ENCODE measurements at regions not wholly inside any gene's neighbourhood (a gene's known extent, or its start where the extent isn't known, plus 50 kb on each side); places are given as distances from the start of the nearest gene placed in this dataset.
"Not testable (repeated sequence)": the region's sequence is repeated elsewhere in the genome, so short reads cannot be mapped to it uniquely, and the experiment has no call there.

DNA sequence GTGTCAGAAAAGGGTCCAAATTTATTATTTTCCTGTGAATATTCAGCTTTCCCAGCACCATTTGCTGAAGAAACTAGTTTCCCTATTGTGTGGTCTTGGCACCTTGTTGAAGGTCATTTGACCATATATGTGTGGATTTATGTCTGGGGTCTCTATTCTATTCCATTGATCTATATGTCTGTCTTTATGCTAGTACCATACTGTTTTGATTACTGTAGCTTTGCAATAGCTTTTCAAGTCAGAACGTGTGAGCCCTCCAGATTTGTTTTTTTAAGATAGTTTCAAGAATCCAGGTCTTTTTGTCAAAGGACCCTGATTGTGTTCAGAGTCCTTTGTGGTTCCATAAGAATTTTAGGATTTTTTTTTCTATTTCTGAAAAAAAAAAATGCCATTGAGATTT, 79.0 kb upstream of the WAC start:
- POLR2A ChIA-PET = no interaction called here
- H3K4me1 ChIP-seq (ENCODE audit: control extremely low read depth in 1 of 4, control insufficient read depth in 4 of 4, insufficient read depth in 4 of 4, low read length in 3 of 4) = no peaks in the 10 kb centered on the region
- H3K27me3 ChIP-seq (replicated peaks in 2 of 5; ENCODE audit: control insufficient read depth in 4 of 5, insufficient read depth in 5 of 5, low read length in 4 of 5) = no peaks in the 10 kb centered on the region
- peaks cover 0 to 1% (median 0%) of the 10 kb centered on the region in 5 experiments for H3K9me3 ChIP-seq (ENCODE audit: control extremely low read depth in 1 of 5, control insufficient read depth in 4 of 5, insufficient read depth in 2 of 5, low read depth in 1 of 5, low read length in 4 of 5)
- no peak for DNase-seq
- WGBS (ENCODE audit: insufficient coverage) = 80% methylated on average over 1 of the region's 1 CpG
- CTCF ChIA-PET = no interaction called here
- H3K36me3 ChIP-seq (ENCODE audit: control insufficient read depth in 4 of 4, insufficient read depth in 4 of 4, low read length in 3 of 4) = no peaks in the 10 kb centered on the region
- H3K27ac ChIP-seq (ENCODE audit: insufficient read depth in 1 of 2, low read depth in 1 of 2, low read length in 2 of 2, poor library complexity in 1 of 2, severe bottlenecking in 2 of 2) = no peak overlapping the region
- H3K4me3 ChIP-seq (ENCODE audit: control insufficient read depth in 1 of 7, extremely low read depth in 1 of 7, insufficient read depth in 4 of 7, low read depth in 2 of 7, low read length in 6 of 7) = no peak overlapping the region

DNA sequence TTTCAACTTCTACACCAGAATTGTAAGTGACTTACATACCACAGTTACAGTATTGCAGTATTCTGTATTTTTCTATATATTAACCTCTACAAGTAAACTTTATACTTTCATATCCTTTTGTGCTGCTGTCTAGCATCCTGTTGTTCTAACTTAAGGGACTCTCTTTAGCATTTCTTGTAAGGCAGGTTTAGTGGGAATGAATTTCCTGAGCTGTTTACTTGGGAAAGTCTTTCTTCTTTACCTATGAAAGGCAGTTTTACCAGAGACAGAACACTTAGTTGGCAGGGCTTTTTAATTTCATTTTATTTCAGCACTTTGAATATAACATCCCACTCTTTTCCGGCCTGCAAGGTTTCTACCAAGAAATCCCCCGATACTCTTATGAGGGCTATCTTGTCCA, 75.8 kb upstream of the WAC start:
- ChIA-PET POLR2A (no interaction called here), CTCF (no interaction called here)
- no peak for DNase-seq
- 100% methylated on average over 1 of the region's 2 CpGs for WGBS (ENCODE audit: insufficient coverage)
- no peaks in the 10 kb centered on the region for H3K27me3 ChIP-seq (replicated peaks in 2 of 5; ENCODE audit: control insufficient read depth in 4 of 5, insufficient read depth in 5 of 5, low read length in 4 of 5)
- H3K4me1 ChIP-seq (ENCODE audit: control extremely low read depth in 1 of 4, control insufficient read depth in 4 of 4, insufficient read depth in 4 of 4, low read length in 3 of 4) = no peaks in the 10 kb centered on the region
- H3K4me3 ChIP-seq (ENCODE audit: control insufficient read depth in 1 of 7, extremely low read depth in 1 of 7, insufficient read depth in 4 of 7, low read depth in 2 of 7, low read length in 6 of 7) = no peak overlapping the region
- no peaks in the 10 kb centered on the region for H3K36me3 ChIP-seq (ENCODE audit: control insufficient read depth in 4 of 4, insufficient read depth in 4 of 4, low read length in 3 of 4)
- H3K27ac ChIP-seq (ENCODE audit: insufficient read depth in 1 of 2, low read depth in 1 of 2, low read length in 2 of 2, poor library complexity in 1 of 2, severe bottlenecking in 2 of 2) = no peak overlapping the region
- H3K9me3 ChIP-seq (ENCODE audit: control extremely low read depth in 1 of 5, control insufficient read depth in 4 of 5, insufficient read depth in 2 of 5, low read depth in 1 of 5, low read length in 4 of 5) = peaks cover 0 to 1% (median 0%) of the 10 kb centered on the region in 5 experiments

DNA sequence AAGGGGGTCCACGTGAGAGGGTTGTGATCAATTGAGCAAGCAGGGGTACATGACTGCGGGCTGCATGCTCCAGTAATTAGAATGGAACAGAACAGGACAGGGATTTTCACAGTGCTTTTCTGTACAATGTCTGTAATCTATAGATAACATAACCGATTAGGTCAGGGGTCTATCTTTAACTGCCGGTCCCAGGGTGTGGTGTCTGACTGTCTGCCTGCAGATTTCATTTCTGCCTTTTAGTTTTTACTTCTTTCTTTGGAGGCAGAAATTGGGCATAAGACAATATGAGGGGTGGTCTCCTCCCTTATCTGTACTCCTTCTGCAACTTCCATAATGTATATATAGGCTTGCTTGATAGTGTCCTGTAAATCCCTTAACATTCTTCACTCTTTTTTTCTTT, 75.0 kb upstream of the WAC start:
- CTCF ChIA-PET = not testable (repeated sequence)

DNA sequence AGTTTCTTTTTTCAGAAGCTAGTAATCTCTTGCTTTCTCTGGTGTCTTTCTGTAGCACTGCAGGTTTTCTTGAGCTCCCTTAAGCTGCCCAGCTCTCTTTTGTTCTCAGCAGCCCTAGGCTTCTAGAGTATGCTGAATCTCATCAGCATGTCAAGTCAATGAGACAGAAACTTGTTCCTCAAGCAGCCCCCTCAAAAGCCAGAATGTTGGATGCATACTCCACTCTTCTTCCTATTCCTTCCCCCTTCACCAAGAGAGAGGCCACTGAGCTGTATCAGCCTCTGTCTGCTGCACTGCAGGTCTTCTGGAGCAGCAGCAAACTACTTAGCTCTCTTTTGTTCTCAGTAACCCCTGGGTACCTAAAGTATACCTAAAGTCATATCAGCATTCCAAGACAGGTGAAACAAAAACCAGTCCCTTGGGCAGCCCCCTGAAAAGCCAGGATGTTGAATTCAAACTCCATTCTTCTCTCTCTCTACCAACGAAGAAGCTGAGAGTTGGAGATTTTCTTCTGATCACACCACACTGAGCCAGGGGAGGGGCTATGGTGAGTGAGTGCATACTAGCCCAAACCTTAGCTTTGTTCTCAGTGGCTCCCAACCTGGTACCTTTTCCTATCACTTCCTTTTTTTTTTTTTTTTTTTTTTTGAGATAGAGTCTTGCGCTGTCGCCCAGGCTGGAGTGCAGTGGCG, 73.3 kb upstream of the WAC start:
- ChIA-PET POLR2A (no interaction called here), CTCF (interaction anchor here (0.9 kb wide), 2 partner anchors 13 to 21 kb away, joined by 3 to 4 read pairs; no protein-coding TSS in a partner anchor)
- Histone ChIP-seq H3K4me3 (ENCODE audit: control insufficient read depth in 1 of 7, extremely low read depth in 1 of 7, insufficient read depth in 4 of 7, low read depth in 2 of 7, low read length in 6 of 7) (no peak overlapping the region), H3K36me3 (ENCODE audit: control insufficient read depth in 4 of 4, insufficient read depth in 4 of 4, low read length in 3 of 4) (no peaks in the 10 kb centered on the region), H3K27ac (ENCODE audit: insufficient read depth in 1 of 2, low read depth in 1 of 2, low read length in 2 of 2, poor library complexity in 1 of 2, severe bottlenecking in 2 of 2) (no peak overlapping the region), H3K27me3 (replicated peaks in 2 of 5; ENCODE audit: control insufficient read depth in 4 of 5, insufficient read depth in 5 of 5, low read length in 4 of 5) (no peaks in the 10 kb centered on the region), H3K4me1 (ENCODE audit: control extremely low read depth in 1 of 4, control insufficient read depth in 4 of 4, insufficient read depth in 4 of 4, low read length in 3 of 4) (no peaks in the 10 kb centered on the region), H3K9me3 (ENCODE audit: control extremely low read depth in 1 of 5, control insufficient read depth in 4 of 5, insufficient read depth in 2 of 5, low read depth in 1 of 5, low read length in 4 of 5) (peaks cover 0 to 1% (median 0%) of the 10 kb centered on the region in 5 experiments)
- WGBS (ENCODE audit: insufficient coverage) = no CpG with 5 or more reads among the region's 4 CpGs
- no peak for DNase-seq

More for the DNA sequence above, 75.0 kb upstream of the WAC start:
- H3K4me1 ChIP-seq (ENCODE audit: control extremely low read depth in 1 of 4, control insufficient read depth in 4 of 4, insufficient read depth in 4 of 4, low read length in 3 of 4); DNase-seq; H3K4me3 ChIP-seq (ENCODE audit: control insufficient read depth in 1 of 7, extremely low read depth in 1 of 7, insufficient read depth in 4 of 7, low read depth in 2 of 7, low read length in 6 of 7); H3K27ac ChIP-seq (ENCODE audit: insufficient read depth in 1 of 2, low read depth in 1 of 2, low read length in 2 of 2, poor library complexity in 1 of 2, severe bottlenecking in 2 of 2); H3K36me3 ChIP-seq (ENCODE audit: control insufficient read depth in 4 of 4, insufficient read depth in 4 of 4, low read length in 3 of 4); H3K27me3 ChIP-seq (replicated peaks in 2 of 5; ENCODE audit: control insufficient read depth in 4 of 5, insufficient read depth in 5 of 5, low read length in 4 of 5); H3K9me3 ChIP-seq (ENCODE audit: control extremely low read depth in 1 of 5, control insufficient read depth in 4 of 5, insufficient read depth in 2 of 5, low read depth in 1 of 5, low read length in 4 of 5): not testable (repeated sequence)
- 93% methylated on average over 2 of the region's 4 CpGs for WGBS (ENCODE audit: insufficient coverage)
- POLR2A ChIA-PET = interaction anchor here (0.6 kb wide), 1 partner anchor 993 kb away, joined by 3 read pairs; no protein-coding TSS in a partner anchor

DNA sequence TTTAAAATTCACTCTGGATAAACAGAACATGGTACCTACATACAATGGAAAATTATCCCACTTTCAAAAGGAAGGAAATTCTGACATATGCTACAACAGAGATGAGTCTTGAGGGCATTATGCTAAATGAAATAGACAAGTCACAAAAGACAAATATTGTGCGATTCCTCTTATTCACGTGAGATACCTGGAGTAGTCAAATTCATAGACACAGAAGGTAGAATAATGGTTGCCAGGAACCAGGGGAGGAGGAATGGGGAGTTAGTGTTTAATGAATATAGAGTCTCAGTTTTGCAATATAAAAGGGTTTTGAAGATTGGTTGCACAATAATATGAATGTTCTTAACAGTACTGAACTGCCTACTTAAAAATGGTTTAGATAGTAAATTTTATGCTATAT, 69.8 kb upstream of the WAC start:
- no peak for DNase-seq
- no peaks in the 10 kb centered on the region for H3K4me1 ChIP-seq (ENCODE audit: control extremely low read depth in 1 of 4, control insufficient read depth in 4 of 4, insufficient read depth in 4 of 4, low read length in 3 of 4)
- CTCF ChIA-PET = no interaction called here
- H3K36me3 ChIP-seq (ENCODE audit: control insufficient read depth in 4 of 4, insufficient read depth in 4 of 4, low read length in 3 of 4) = no peaks in the 10 kb centered on the region
- H3K27me3 ChIP-seq (replicated peaks in 2 of 5; ENCODE audit: control insufficient read depth in 4 of 5, insufficient read depth in 5 of 5, low read length in 4 of 5) = no peaks in the 10 kb centered on the region
- POLR2A ChIA-PET = no interaction called here
- no peak overlapping the region for H3K4me3 ChIP-seq (ENCODE audit: control insufficient read depth in 1 of 7, extremely low read depth in 1 of 7, insufficient read depth in 4 of 7, low read depth in 2 of 7, low read length in 6 of 7)
- H3K9me3 ChIP-seq (ENCODE audit: control extremely low read depth in 1 of 5, control insufficient read depth in 4 of 5, insufficient read depth in 2 of 5, low read depth in 1 of 5, low read length in 4 of 5) = no peaks in the 10 kb centered on the region
- no peak overlapping the region for H3K27ac ChIP-seq (ENCODE audit: insufficient read depth in 1 of 2, low read depth in 1 of 2, low read length in 2 of 2, poor library complexity in 1 of 2, severe bottlenecking in 2 of 2)
- WGBS (ENCODE audit: insufficient coverage) = 100% methylated on average over 2 of the region's 2 CpGs

DNA sequence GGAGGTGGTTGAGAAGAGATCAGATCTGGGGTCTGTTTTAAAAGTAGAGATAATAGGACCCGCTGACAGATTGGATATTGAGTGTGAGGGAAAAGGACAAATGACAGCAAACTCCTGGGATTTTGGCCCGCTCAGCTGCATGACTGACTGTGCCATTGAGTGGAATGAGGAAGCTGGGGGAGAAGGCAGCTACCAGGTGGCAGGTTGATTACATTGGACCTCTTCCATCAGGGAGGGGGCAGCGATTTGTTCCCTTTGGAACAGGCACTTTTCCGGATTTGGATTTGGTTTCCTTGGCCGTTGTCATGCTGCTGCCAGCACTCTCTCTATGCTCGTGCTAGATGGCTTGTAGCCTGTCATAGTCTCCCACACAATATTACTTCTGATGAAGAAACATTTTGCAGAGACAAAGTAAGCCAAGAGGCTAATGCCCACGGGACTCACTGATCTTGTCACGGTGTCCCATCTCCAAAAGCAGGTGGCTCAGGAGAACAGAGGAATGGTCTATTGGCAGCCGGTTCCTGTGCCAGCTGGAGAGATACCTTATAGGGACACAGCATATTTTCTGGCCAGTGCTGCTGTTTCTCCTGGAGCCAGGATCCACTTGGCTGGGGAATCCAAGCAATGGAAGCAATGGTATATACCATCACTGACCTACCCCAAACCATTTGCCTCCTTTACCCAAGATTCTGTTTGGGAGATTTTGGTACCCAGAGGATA, 69.1 kb upstream of the WAC start:
- Histone ChIP-seq H3K4me1 (ENCODE audit: control extremely low read depth in 1 of 4, control insufficient read depth in 4 of 4, insufficient read depth in 4 of 4, low read length in 3 of 4) (peaks cover 0 to 1% (median 0%) of the 10 kb centered on the region in 4 experiments), H3K9me3 (ENCODE audit: control extremely low read depth in 1 of 5, control insufficient read depth in 4 of 5, insufficient read depth in 2 of 5, low read depth in 1 of 5, low read length in 4 of 5) (no peaks in the 10 kb centered on the region), H3K27me3 (replicated peaks in 2 of 5; ENCODE audit: control insufficient read depth in 4 of 5, insufficient read depth in 5 of 5, low read length in 4 of 5) (no peaks in the 10 kb centered on the region), H3K27ac (ENCODE audit: insufficient read depth in 1 of 2, low read depth in 1 of 2, low read length in 2 of 2, poor library complexity in 1 of 2, severe bottlenecking in 2 of 2) (no peak overlapping the region), H3K36me3 (ENCODE audit: control insufficient read depth in 4 of 4, insufficient read depth in 4 of 4, low read length in 3 of 4) (no peaks in the 10 kb centered on the region), H3K4me3 (ENCODE audit: control insufficient read depth in 1 of 7, extremely low read depth in 1 of 7, insufficient read depth in 4 of 7, low read depth in 2 of 7, low read length in 6 of 7) (no peak overlapping the region)
- POLR2A ChIA-PET = no interaction called here
- CTCF ChIA-PET = no interaction called here
- no peak for DNase-seq
- WGBS (ENCODE audit: insufficient coverage) = 94% methylated on average over 9 of the region's 9 CpGs

DNA sequence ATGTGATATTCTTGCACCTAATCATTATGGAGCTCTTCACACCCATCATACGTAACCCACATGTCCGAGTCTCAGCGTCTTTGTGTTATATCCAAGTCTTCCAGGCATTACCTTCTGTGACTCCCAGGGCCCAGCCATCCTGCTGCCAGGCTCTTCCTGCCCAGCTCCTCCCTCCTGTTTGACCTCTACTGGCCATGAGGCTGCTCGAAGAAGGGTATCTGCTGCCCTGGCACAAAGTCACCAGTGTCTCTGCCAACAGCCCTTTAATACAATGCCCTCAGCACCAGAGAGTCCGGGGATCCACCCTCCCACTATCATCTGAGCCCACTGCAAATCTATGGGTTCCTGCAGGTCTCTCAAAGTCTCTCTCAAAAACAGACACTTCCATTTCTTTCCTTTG, 65.3 kb upstream of the WAC start:
- ChIA-PET CTCF (no interaction called here), POLR2A (no interaction called here)
- H3K4me1 ChIP-seq (ENCODE audit: control extremely low read depth in 1 of 4, control insufficient read depth in 4 of 4, insufficient read depth in 4 of 4, low read length in 3 of 4) = peaks cover 0 to 3% (median 0%) of the 10 kb centered on the region in 4 experiments
- no peaks in the 10 kb centered on the region for H3K27me3 ChIP-seq (replicated peaks in 2 of 5; ENCODE audit: control insufficient read depth in 4 of 5, insufficient read depth in 5 of 5, low read length in 4 of 5)
- no peak overlapping the region for H3K4me3 ChIP-seq (ENCODE audit: control insufficient read depth in 1 of 7, extremely low read depth in 1 of 7, insufficient read depth in 4 of 7, low read depth in 2 of 7, low read length in 6 of 7)
- H3K27ac ChIP-seq (ENCODE audit: insufficient read depth in 1 of 2, low read depth in 1 of 2, low read length in 2 of 2, poor library complexity in 1 of 2, severe bottlenecking in 2 of 2) = no peak overlapping the region
- H3K36me3 ChIP-seq (ENCODE audit: control insufficient read depth in 4 of 4, insufficient read depth in 4 of 4, low read length in 3 of 4) = no peaks in the 10 kb centered on the region
- WGBS (ENCODE audit: insufficient coverage) = 100% methylated on average over 5 of the region's 5 CpGs
- no peak for DNase-seq
- no peaks in the 10 kb centered on the region for H3K9me3 ChIP-seq (ENCODE audit: control extremely low read depth in 1 of 5, control insufficient read depth in 4 of 5, insufficient read depth in 2 of 5, low read depth in 1 of 5, low read length in 4 of 5)

All from common myeloid progenitor, CD34-positive (primary cell).